ENCODE measurements at regions not wholly inside any gene's neighbourhood (a gene's known extent, or its start where the extent isn't known, plus 50 kb on each side); places are given as distances from the start of the nearest gene placed in this dataset.

- CTCF ChIA-PET (ENCODE audit: unreplicated experiment): no interaction called here
Observed at GRCh38 chr10:120188950-120189349, 268.1 kb upstream of the PLPP4 start.

GRCh38 chr10:120195984-120196712, 260.9 kb upstream of the PLPP4 start:
- no peak overlapping the region for H3K27ac ChIP-seq (ENCODE audit: low read depth, low read length, poor library complexity, severe bottlenecking)
- H3K79me2 ChIP-seq (ENCODE audit: insufficient read depth, low read depth, low read length): no peaks in the 10 kb centered on the region
- no peaks in the 10 kb centered on the region for H3K9me3 ChIP-seq (ENCODE audit: low read length)
- H3K9me2 ChIP-seq (ENCODE audit: insufficient read depth, low read length): no peaks in the 10 kb centered on the region; the same call in 1 of the 2 replicates
- BruUV-seq (replicated peaks): no TSS peak
- CTCF ChIA-PET (ENCODE audit: unreplicated experiment): no interaction called here
- H3K4me3 ChIP-seq (ENCODE audit: low read depth, low read length, poor library complexity, severe bottlenecking): no peak overlapping the region
- no peak for DNase-seq (ENCODE audit: low spot score)
- intact Hi-C loops (cut with micrococcal nuclease; ENCODE audit: unreplicated experiment): no loop called here
- POLR2A ChIA-PET: no interaction called here
- H3K36me3 ChIP-seq (ENCODE audit: insufficient read depth, low read length): no peaks in the 10 kb centered on the region
- no peaks in the 10 kb centered on the region for H3K4me1 ChIP-seq (ENCODE audit: insufficient read depth, low read length, poor library complexity, severe bottlenecking)
- H3K4me2 ChIP-seq (ENCODE audit: low read length): no peak overlapping the region
- no peak overlapping the region for H2AFZ ChIP-seq (ENCODE audit: low read length)
- H4K20me1 ChIP-seq (ENCODE audit: insufficient read depth, low read length): no peaks in the 10 kb centered on the region
- TF ChIP-seq EZH2phosphoT487 (IDR thresholded peaks at IDR 0.05; ENCODE audit: borderline replicate concordance, low read depth, low read length) (no peak), CTCF (conservative IDR thresholded peaks at IDR 0.05; ENCODE audit: low read length) (no peak)

More at GRCh38 chr10:120188950-120189349, 268.1 kb upstream of the PLPP4 start:
- Histone ChIP-seq H3K9me3 (ENCODE audit: low read length) (no peaks in the 10 kb centered on the region), H3K79me2 (ENCODE audit: insufficient read depth, low read depth, low read length) (no peaks in the 10 kb centered on the region), H3K27ac (ENCODE audit: low read depth, low read length, poor library complexity, severe bottlenecking) (no peak overlapping the region), H3K9me2 (ENCODE audit: insufficient read depth, low read length) (no peaks in the 10 kb centered on the region), H3K36me3 (ENCODE audit: insufficient read depth, low read length) (no peaks in the 10 kb centered on the region), H3K4me2 (ENCODE audit: low read length) (no peak overlapping the region), H4K20me1 (ENCODE audit: insufficient read depth, low read length) (no peaks in the 10 kb centered on the region), H2AFZ (ENCODE audit: low read length) (no peak overlapping the region), H3K4me1 (ENCODE audit: insufficient read depth, low read length, poor library complexity, severe bottlenecking) (no peaks in the 10 kb centered on the region), H3K4me3 (ENCODE audit: low read depth, low read length, poor library complexity, severe bottlenecking) (no peak overlapping the region)
- BruUV-seq (replicated peaks): no TSS peak
- no peak for DNase-seq (ENCODE audit: low spot score)
- POLR2A ChIA-PET: interaction anchor here (1.5 kb wide), 1 partner anchor 15 kb away, joined by 4 read pairs; no protein-coding TSS in a partner anchor
- TF ChIP-seq EZH2phosphoT487 (IDR thresholded peaks at IDR 0.05; ENCODE audit: borderline replicate concordance, low read depth, low read length) (no peak), CTCF (conservative IDR thresholded peaks at IDR 0.05; ENCODE audit: low read length) (no peak)
- intact Hi-C loops (cut with micrococcal nuclease; ENCODE audit: unreplicated experiment): no loop called here

- Histone ChIP-seq H3K4me2 (ENCODE audit: low read length) (no peak overlapping the region), H3K27ac (ENCODE audit: low read depth, low read length, poor library complexity, severe bottlenecking) (no peak overlapping the region), H3K36me3 (ENCODE audit: insufficient read depth, low read length) (no peaks in the 10 kb centered on the region), H4K20me1 (ENCODE audit: insufficient read depth, low read length) (no peaks in the 10 kb centered on the region), H3K9me2 (ENCODE audit: insufficient read depth, low read length) (no peaks in the 10 kb centered on the region), H2AFZ (ENCODE audit: low read length) (no peak overlapping the region), H3K9me3 (ENCODE audit: low read length) (no peaks in the 10 kb centered on the region), H3K4me1 (ENCODE audit: insufficient read depth, low read length, poor library complexity, severe bottlenecking) (no peaks in the 10 kb centered on the region), H3K79me2 (ENCODE audit: insufficient read depth, low read depth, low read length) (no peaks in the 10 kb centered on the region), H3K4me3 (ENCODE audit: low read depth, low read length, poor library complexity, severe bottlenecking) (no peak overlapping the region)
- BruUV-seq (replicated peaks): no TSS peak
- intact Hi-C loops (cut with micrococcal nuclease; ENCODE audit: unreplicated experiment): no loop called here
- TF ChIP-seq CTCF (conservative IDR thresholded peaks at IDR 0.05; ENCODE audit: low read length): no peak
- no peak for TF ChIP-seq EZH2phosphoT487 (IDR thresholded peaks at IDR 0.05; ENCODE audit: borderline replicate concordance, low read depth, low read length)
- DNase-seq (ENCODE audit: low spot score): no peak
- CTCF ChIA-PET (ENCODE audit: unreplicated experiment): no interaction called here
- POLR2A ChIA-PET: interaction anchor here (1.0 kb wide), 1 partner anchor 16 kb away, joined by 4 read pairs; no protein-coding TSS in a partner anchor
Observed at GRCh38 chr10:120204877-120205276, 252.2 kb upstream of the PLPP4 start.
